Pancreas (tissue), 10 donors: ENCODE measurements at regions not wholly inside any gene's neighbourhood (a gene's known extent, or its start where the extent isn't known, plus 50 kb on each side); places are given as distances from the start of the nearest gene placed in this dataset.

Experiments
- ATAC-seq, 4 donors: fragments of 200-7000 bp; cut with Tn5 transposase; one replicate each; pipeline versions ENCODE4 v1.8.0 to v1.9.1; 2020; ENCODE audit warnings: mild to moderate bottlenecking in 4 of 4, moderate library complexity in 4 of 4
- DNase-seq, 6 donors: peaks; one replicate each; pipeline ENCODE4 v3.0.0-alpha.2; 2020
- FAIRE-seq: peaks from 2 replicates; lab custom pipeline; 2012; peaks lifted over from hg19 to GRCh38; lab: Jason Lieb, UNC
- H3K27ac ChIP-seq, 4 donors: fragments of 200-600 bp; sonication (generic); 1 replicate in 3 of 4; 2 replicates in 1 of 4; pipeline versions ENCODE4 v1.5.0 to v1.8.0; 2020
- H3K27me3 ChIP-seq, 4 donors: fragments of 200-600 bp; one replicate each; pipeline ENCODE4 v1.8.0; 2021
- H3K36me3 ChIP-seq, 3 donors: fragments of 200-600 bp; sonication (generic) in 1 of 3; one replicate each; pipeline versions ENCODE4 v1.5.0 to v1.8.0; 2020 to 2021
- H3K4me1 ChIP-seq, 3 donors: fragments of 200-600 bp; one replicate each; pipeline ENCODE4 v1.8.0; 2021
- H3K4me3 ChIP-seq, 4 donors: fragments of 200-600 bp; sonication (generic) in 2 of 4; one replicate each; pipeline versions ENCODE4 v1.5.0 to v1.8.0; 2020 to 2021
- H3K9me3 ChIP-seq, 4 donors: fragments of 200-600 bp; one replicate each; pipeline ENCODE4 v1.8.0; 2021
- CTCF ChIP-seq, 4 donors: fragments of 200-600 bp; sonication (generic) in 3 of 4; IDR thresholded peaks; one replicate each; pipeline versions ENCODE4 v1.5.0 to v1.8.0; 2021; ENCODE audit warnings: antibody characterized with exemption in 4 of 4
- WGBS, 2 donors: extraction: QIAGEN DNeasy Blood & Tissue Kit; methylation state at CpG; one replicate each; pipeline ENCODE4 v1.1.7; 2013; 5-methylcytosine and 5-hydroxymethylcytosine counted together
- intact Hi-C, 3 donors: fragments of 100-400 bp; cut with DNase I; formaldehyde crosslinking; loops; one replicate each; pipeline versions ENCODE4 v1.11.1 to v1.14.2; 2022
- donor health status: healthy with polysubstance abuse.
- donor health status: DM: no; HTN: no; CAD: no; lungs with moderate emphysema.
- donor health status: DM: no; HTN: no; CAD: no.
- donor health status: control.
- donor health status: control.
- donor health status: Bipolar disorder and iron deficiency.
- donor health status: DM: yes; HTN: yes; CAD: no.
- donor health status: DM: no; HTN: no; CAD: no.
- donor health status: DM: no; HTN: no; CAD: no.
- donor health status: DM: yes; HTN: yes; CAD: no.

DNA sequence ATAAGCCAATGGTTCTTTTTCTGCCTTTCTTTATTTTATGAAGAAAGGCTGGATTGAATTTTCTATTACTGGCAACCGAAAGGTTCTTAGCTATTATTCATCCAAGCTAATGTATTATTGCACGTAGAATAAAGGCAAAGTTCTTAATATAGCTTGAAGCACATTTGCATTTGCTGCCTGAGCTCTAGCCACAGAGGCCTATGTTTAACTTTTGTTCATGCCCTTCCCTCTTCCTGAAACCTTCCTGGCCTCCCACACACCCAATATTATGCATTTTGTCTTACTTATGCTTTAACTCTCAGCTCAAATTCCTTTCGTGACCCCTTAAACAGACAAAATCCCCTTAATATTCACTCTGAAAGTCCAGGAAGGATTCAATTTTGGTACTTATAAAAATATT is 71.0 kb upstream of the ZNF280D start:
- DNase-seq = no peak
- no peak for TF ChIP-seq CTCF (IDR thresholded peaks at IDR 0.05)

DNA sequence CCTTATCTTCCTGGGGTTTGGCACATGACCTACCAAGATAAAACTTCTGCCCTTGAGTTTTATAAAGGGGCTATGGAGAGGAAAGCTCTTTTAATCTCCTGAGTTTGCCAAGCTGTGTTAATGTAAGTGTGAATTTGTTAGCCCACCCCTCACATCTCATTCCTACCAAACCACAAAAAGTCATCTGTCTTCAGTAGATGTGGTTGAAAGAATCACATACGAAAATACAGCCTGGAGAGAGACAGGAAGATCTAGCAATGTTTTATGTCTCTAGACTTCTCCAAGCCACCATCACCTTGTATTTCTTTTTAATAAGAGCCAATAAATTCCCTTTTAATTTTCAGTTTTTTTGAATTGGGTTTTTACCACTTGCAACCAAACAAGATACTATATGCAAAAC is 68.9 kb upstream of the ZNF280D start:
- Histone ChIP-seq H3K36me3 (no peaks in the 10 kb centered on the region), H3K27ac (no peak overlapping the region), H3K9me3 (no peaks in the 10 kb centered on the region), H3K4me1 (no peaks in the 10 kb centered on the region), H3K4me3 (no peak overlapping the region), H3K27me3 (no peaks in the 10 kb centered on the region)
- no peak for ATAC-seq
- FAIRE-seq = no peak
- intact Hi-C loops = no loop called here
- 82 to 94% methylated on average over 1 of the region's 1 CpG for WGBS, 2 donors
- TF ChIP-seq CTCF (IDR thresholded peaks at IDR 0.05) = no peak
- no peak for DNase-seq

More for the DNA sequence above, 71.0 kb upstream of the ZNF280D start:
- FAIRE-seq = no peak
- Histone ChIP-seq H3K36me3 (no peaks in the 10 kb centered on the region), H3K27me3 (no peaks in the 10 kb centered on the region), H3K4me1 (no peaks in the 10 kb centered on the region), H3K27ac (no peak overlapping the region), H3K4me3 (no peak overlapping the region), H3K9me3 (no peaks in the 10 kb centered on the region)
- intact Hi-C loops = no loop called here
- ATAC-seq = no peak
- 95 to 96% methylated on average over 3 of the region's 3 CpGs for WGBS, 2 donors

DNA sequence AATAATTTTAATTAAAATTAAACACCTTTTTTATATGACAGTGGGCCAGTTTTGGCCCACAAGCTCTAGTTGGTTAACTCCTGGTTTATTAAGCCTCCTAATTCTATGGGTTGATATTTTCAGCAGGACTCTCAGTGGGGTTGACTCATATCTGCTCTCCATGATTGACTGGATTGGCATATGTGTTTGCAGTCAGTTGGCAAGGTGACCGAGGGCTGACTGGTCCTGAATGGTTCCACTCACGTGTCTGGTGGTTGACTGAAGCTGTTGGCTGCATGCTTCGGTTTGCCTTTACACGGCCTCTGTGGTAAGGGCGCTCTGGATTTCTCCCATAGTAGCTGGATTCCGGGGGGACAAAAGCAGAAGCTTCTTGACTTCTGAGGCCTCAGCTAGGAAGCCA is 65.3 kb upstream of the ZNF280D start:
- no peaks in the 10 kb centered on the region for H3K27me3 ChIP-seq
- FAIRE-seq (no peak), DNase-seq (no peak), ATAC-seq (no peak)
- no peak overlapping the region for H3K4me3 ChIP-seq
- H3K9me3 ChIP-seq = no peaks in the 10 kb centered on the region
- 95 to 97% methylated on average over 6 of the region's 6 CpGs for WGBS, 2 donors
- intact Hi-C loops = no loop called here
- no peaks in the 10 kb centered on the region for H3K4me1 ChIP-seq
- no peaks in the 10 kb centered on the region for H3K36me3 ChIP-seq
- TF ChIP-seq CTCF (IDR thresholded peaks at IDR 0.05) = no peak
- no peak overlapping the region for H3K27ac ChIP-seq

DNA sequence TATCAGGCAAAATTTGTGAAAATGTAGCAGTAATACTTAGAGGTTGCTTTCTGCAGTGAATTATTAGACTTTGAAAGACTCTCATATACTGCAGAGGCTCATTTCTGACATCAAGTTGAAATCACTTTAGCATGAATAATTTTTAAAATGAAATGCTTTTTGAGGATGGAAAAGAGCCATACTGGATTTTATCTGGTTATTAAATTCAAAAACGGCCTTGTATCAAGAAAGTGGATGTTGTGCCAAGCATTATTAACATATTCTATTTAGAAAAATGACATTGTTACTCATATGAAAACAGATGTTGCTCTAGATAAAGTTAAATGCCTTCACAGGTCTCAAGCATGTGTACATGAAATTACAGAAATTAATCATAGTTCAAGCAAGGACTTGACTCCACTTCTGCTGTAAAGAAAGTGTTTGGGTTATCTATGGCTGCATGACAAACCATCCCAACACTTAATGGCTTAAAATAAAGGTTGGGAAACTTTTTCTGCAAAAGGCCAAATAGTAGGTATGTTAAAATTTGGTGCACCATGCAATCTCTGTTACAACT is 64.5 kb upstream of the ZNF280D start:
- no peak for FAIRE-seq
- 29 to 58% methylated on average over 1 of the region's 1 CpG for WGBS, 2 donors

More for the DNA sequence above, 64.5 kb upstream of the ZNF280D start:
- no peaks in the 10 kb centered on the region for H3K36me3 ChIP-seq
- ATAC-seq = no peak
- no peak overlapping the region for H3K27ac ChIP-seq
- DNase-seq = no peak
- H3K9me3 ChIP-seq = no peaks in the 10 kb centered on the region
- no peak overlapping the region for H3K4me3 ChIP-seq
- TF ChIP-seq CTCF (IDR thresholded peaks at IDR 0.05) = no peak
- H3K4me1 ChIP-seq = no peaks in the 10 kb centered on the region
- intact Hi-C loops = no loop called here
- H3K27me3 ChIP-seq = no peaks in the 10 kb centered on the region
